ENCODE measurements at regions not wholly inside any gene's neighbourhood (a gene's known extent, or its start where the extent isn't known, plus 50 kb on each side); places are given as distances from the start of the nearest gene placed in this dataset.

DNA sequence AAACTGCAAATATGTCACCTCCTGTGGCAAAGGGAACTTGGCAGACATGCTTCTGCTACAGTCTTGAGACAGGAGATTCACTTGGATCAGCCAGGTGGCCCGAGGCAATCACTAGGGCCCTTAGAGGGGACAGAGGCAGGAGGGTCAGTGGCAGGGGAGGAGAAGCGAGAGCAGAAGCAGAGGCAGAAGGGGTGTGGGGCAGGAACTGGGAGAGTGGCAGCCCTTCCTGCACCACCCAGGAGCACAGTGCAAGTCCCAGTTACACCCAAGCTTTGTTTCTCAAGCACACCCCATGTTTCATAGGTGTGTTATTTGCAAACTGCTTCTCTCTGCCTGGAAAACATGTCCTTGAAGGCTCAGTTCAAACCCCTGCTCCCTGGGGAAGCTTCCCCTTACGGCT lies 309.7 kb upstream of the MYT1L start:
- 50 to 58% methylated on average over 3 of the region's 3 CpGs for WGBS, 2 donors
- no peak for DNase-seq
- Histone ChIP-seq H3K27ac (peak overlapping the region in 1 of 4 donors; percentile 63), H3K36me3 (no peaks in the 10 kb centered on the region), H3K9me3 (no peaks in the 10 kb centered on the region), H3K4me3 (no peak overlapping the region), H3K27me3 (peaks cover 0 to 16% (median 0%) of the 10 kb centered on the region in 4 donors), H3K4me1 (peaks cover 0 to 33% (median 0%) of the 10 kb centered on the region in 3 donors)
- TF ChIP-seq, protein P1, sequence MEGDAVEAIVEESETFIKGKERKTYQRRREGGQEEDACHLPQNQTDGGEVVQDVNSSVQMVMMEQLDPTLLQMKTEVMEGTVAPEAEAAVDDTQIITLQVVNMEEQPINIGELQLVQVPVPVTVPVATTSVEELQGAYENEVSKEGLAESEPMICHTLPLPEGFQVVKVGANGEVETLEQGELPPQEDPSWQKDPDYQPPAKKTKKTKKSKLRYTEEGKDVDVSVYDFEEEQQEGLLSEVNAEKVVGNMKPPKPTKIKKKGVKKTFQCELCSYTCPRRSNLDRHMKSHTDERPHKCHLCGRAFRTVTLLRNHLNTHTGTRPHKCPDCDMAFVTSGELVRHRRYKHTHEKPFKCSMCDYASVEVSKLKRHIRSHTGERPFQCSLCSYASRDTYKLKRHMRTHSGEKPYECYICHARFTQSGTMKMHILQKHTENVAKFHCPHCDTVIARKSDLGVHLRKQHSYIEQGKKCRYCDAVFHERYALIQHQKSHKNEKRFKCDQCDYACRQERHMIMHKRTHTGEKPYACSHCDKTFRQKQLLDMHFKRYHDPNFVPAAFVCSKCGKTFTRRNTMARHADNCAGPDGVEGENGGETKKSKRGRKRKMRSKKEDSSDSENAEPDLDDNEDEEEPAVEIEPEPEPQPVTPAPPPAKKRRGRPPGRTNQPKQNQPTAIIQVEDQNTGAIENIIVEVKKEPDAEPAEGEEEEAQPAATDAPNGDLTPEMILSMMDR (IDR thresholded peaks at IDR 0.05), result no peak
- no peak for TF ChIP-seq POLR2A (IDR thresholded peaks at IDR 0.05)
- intact Hi-C loops (cut with DNase I), result no loop called here

DNA sequence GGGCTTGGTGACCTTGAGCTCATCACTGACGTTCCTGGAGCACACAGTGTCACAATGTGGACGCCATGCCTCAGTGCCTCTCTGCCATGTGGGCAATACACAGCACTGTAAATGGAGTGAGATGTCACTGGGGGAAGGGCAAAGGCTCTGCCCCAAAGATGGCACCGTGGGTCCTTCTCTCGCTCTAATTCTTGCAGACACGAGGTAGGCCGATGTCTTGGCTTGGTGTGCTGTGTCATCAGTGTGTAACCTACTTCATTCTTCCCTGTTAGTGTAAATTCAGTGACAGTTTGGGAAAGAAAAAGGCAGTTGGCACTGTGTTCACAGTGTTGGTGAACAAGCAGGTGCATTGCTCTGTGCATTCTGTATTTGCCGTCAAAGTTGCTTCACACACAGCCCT lies 309.3 kb upstream of the MYT1L start:
- H3K9me3 ChIP-seq, result no peaks in the 10 kb centered on the region
- no peak overlapping the region for H3K4me3 ChIP-seq
- no peak for DNase-seq
- 76 to 90% methylated on average over 3 to 4 of the region's 7 CpGs for WGBS, 2 donors
- intact Hi-C loops (cut with DNase I), result no loop called here
- H3K36me3 ChIP-seq, result no peaks in the 10 kb centered on the region
- peaks cover 0 to 29% (median 0%) of the 10 kb centered on the region in 3 donors for H3K4me1 ChIP-seq
- peak overlapping the region in 1 of 4 donors; percentile 63 for H3K27ac ChIP-seq
- peaks cover 0 to 16% (median 0%) of the 10 kb centered on the region in 4 donors for H3K27me3 ChIP-seq
- TF ChIP-seq POLR2A (IDR thresholded peaks at IDR 0.05), result no peak
- TF ChIP-seq, protein P1 (IDR thresholded peaks at IDR 0.05), result no peak

DNA sequence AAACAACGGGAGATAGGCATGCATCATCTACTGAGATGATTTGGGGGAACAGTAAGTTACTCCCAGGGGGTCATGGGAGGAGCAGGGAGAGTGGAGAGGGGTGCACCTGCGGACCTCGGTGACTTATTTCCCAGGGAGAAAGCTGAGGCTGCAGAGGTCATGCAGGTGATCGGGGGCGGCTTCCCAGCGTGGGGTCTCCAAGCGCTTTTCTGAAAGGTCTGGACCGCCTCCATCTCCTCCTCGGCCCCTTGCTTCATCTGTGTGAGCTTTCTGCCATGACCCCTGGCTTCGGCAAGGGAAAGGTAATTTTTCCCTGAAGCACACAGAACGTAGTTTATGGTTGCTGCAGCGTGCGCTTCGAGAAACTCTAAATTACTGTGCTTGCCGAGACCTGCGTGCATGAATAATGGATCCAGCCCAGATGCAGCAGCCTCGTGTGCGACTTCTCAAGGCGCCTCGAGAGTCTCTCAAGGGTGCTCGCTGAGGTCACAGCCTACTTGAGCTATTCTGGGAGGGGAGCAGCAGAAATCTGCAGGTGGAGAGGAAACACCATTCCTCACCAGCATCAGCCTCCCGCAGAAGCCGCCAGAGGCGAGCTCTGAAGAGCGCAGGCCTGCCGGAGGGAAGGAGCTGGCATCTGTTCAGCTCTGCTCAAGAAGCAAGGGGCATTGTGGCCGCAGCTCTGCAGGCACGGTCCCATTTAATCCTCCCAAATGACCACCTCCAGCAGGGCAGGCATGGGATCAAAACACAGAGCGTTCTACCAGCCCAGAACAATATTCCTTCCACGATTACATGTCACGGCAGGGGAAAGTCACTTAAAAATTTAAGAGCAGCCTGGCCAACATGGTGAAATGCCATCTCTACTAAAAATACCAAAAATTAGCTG lies 308.4 kb upstream of the MYT1L start:
- 55 to 74% methylated on average over 15 to 27 of the region's 31 CpGs for WGBS, 2 donors
- no peaks in the 10 kb centered on the region for H3K36me3 ChIP-seq
- H3K9me3 ChIP-seq, result no peaks in the 10 kb centered on the region
- no peak overlapping the region for H3K27ac ChIP-seq
- DNase-seq, result no peak
- no peak overlapping the region for H3K4me3 ChIP-seq
- TF ChIP-seq, protein P1 (IDR thresholded peaks at IDR 0.05), result no peak
- no peak for TF ChIP-seq POLR2A (IDR thresholded peaks at IDR 0.05)
- peaks cover 0 to 16% (median 0%) of the 10 kb centered on the region in 4 donors for H3K27me3 ChIP-seq
- peaks cover 0 to 29% (median 0%) of the 10 kb centered on the region in 3 donors for H3K4me1 ChIP-seq
- intact Hi-C loops (cut with DNase I), result no loop called here

DNA sequence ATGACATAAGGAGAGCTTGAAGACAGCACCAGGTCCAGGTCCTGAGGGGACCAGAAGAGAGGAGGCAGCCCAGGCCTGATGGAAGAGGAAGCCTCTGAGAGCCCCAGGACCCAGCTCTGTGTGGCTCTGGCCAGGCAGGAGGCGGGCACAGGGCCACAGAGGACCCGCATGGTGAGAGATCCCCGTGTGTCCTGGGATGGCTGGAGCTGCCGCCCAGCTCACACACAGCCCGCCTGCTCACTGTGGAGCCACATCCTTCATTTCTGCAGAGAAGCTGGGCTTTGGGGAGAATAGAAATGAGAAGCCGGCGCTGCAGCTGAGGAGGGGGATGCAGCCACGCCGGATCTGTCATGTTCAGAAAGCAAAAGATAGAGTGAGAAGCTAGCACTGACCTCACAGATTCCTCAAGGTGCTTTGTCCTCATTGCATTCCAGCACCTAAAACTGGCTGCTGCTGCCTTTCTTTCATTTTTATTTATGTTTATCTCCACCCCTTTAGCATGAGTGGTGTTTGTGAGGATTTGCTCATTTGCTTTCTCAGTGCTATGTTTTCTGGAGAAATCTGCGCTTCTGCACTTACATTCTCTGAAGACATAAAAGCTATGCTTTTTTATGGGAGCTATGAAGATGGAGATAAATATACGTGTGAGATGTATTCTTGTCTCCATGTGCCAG lies 307.6 kb upstream of the MYT1L start:
- H3K36me3 ChIP-seq, result no peaks in the 10 kb centered on the region
- intact Hi-C loops (cut with DNase I), result no loop called here
- no peaks in the 10 kb centered on the region for H3K9me3 ChIP-seq
- H3K4me1 ChIP-seq, result peaks cover 0 to 29% (median 0%) of the 10 kb centered on the region in 3 donors
- H3K27ac ChIP-seq, result no peak overlapping the region
- 68 to 73% methylated on average over 6 of the region's 11 CpGs for WGBS, 2 donors
- TF ChIP-seq, protein P1 (IDR thresholded peaks at IDR 0.05), result no peak
- no peak for TF ChIP-seq POLR2A (IDR thresholded peaks at IDR 0.05)
- no peak overlapping the region for H3K4me3 ChIP-seq
- peaks cover 0 to 16% (median 0%) of the 10 kb centered on the region in 4 donors for H3K27me3 ChIP-seq
- DNase-seq, result no peak

DNA sequence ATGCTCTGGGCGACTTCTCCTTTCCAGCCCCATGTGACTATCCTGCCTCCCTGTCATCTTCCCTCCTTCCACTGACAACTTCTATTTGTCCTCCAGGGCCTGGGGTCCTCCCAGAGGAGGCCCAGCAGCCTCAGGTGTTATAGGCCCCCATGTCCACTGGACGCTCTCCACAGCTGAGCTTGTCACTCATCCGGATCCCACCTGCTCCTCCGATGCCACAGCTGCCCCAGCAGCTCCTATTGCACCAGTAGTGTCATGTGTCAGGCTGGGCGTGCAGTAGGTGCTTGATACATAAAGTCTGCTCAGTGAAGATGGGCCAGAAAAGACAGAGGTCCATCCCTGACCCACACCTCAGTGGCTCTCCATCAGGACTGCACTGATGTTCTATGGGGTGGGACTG lies 305.7 kb upstream of the MYT1L start:
- peaks cover 0 to 26% (median 0%) of the 10 kb centered on the region in 3 donors for H3K4me1 ChIP-seq
- H3K9me3 ChIP-seq, result no peaks in the 10 kb centered on the region
- TF ChIP-seq POLR2A (IDR thresholded peaks at IDR 0.05), result no peak
- TF ChIP-seq, protein P1 (IDR thresholded peaks at IDR 0.05), result no peak
- DNase-seq, result no peak
- H3K36me3 ChIP-seq, result no peaks in the 10 kb centered on the region
- peaks cover 0 to 16% (median 0%) of the 10 kb centered on the region in 4 donors for H3K27me3 ChIP-seq
- WGBS, 2 donors, result 80 to 92% methylated on average over 2 to 5 of the region's 5 CpGs
- intact Hi-C loops (cut with DNase I), result no loop called here
- no peak overlapping the region for H3K27ac ChIP-seq
- no peak overlapping the region for H3K4me3 ChIP-seq
